Calu3 (cell line): ENCODE measurements at regions not wholly inside any gene's neighbourhood (a gene's known extent, or its start where the extent isn't known, plus 50 kb on each side); places are given as distances from the start of the nearest gene placed in this dataset.

Source experiments
- BruUV-seq: library from RNA; stranded (reverse); fragments of 400-500 nt; replicated peaks from 2 replicates; lab custom pipeline; 2021; lab: Mats Ljungman, UMichigan
- CTCF ChIA-PET: fragments of 300-600 bp; sonication (Branson Sonifier 250); formaldehyde crosslinking; loops from one replicate; lab custom pipeline; 2022; ENCODE audit warnings: antibody characterized with exemption; lab: Charles Lee
- DNase-seq: peaks from one replicate; pipeline ENCODE4 v3.0.0; 2022
- H3K27ac Mint-ChIP-seq: one replicate; pipeline ENCODE4 v1.8.0; 2022; ENCODE audit warnings: mixed read lengths; ENCODE audit not compliant: unreplicated experiment
- H3K27me3 Mint-ChIP-seq: one replicate; pipeline ENCODE4 v1.8.0; 2022; ENCODE audit warnings: mixed read lengths; ENCODE audit not compliant: unreplicated experiment
- H3K36me3 Mint-ChIP-seq: one replicate; pipeline ENCODE4 v1.8.0; 2022; ENCODE audit warnings: mild to moderate bottlenecking, moderate library complexity, mixed read lengths; ENCODE audit not compliant: insufficient read depth, unreplicated experiment
- H3K4me1 Mint-ChIP-seq: one replicate; pipeline ENCODE4 v1.8.0; 2022; ENCODE audit warnings: mild to moderate bottlenecking, low read depth, mixed read lengths; ENCODE audit not compliant: unreplicated experiment
- H3K4me3 Mint-ChIP-seq: one replicate; pipeline ENCODE4 v1.8.0; 2022; ENCODE audit warnings: mild to moderate bottlenecking, low read depth, moderate library complexity, mixed read lengths; ENCODE audit not compliant: unreplicated experiment
- H3K9me3 Mint-ChIP-seq: one replicate; pipeline ENCODE4 v1.8.0; 2022; ENCODE audit warnings: low read depth, mixed read lengths; ENCODE audit not compliant: unreplicated experiment
- CTCF ChIP-seq: fragments of 200-600 bp; IDR thresholded peaks from one replicate; pipeline ENCODE4 v1.8.0; 2022; ENCODE audit warnings: antibody characterized with exemption; ENCODE audit not compliant: unreplicated experiment
- intact Hi-C: fragments of 100-400 bp; cut with micrococcal nuclease; formaldehyde crosslinking; loops from one replicate; pipeline ENCODE4 v1.10.0; 2022; ENCODE audit not compliant: unreplicated experiment

GRCh38 chr4:123696687-123697086, 300.1 kb downstream of the SPRY1 start:
- no peak for TF ChIP-seq CTCF
- Mint-ChIP-seq H3K4me1 (no peaks in the 10 kb centered on the region), H3K9me3 (no peaks in the 10 kb centered on the region), H3K4me3 (no peak overlapping the region), H3K36me3 (no peaks in the 10 kb centered on the region), H3K27me3 (no peaks in the 10 kb centered on the region), H3K27ac (no peak overlapping the region)
- no peak for DNase-seq
- BruUV-seq, result no TSS peak
- CTCF ChIA-PET, result no interaction called here
- intact Hi-C loops, result no loop called here

GRCh38 chr4:123698556-123698955, 302.0 kb downstream of the SPRY1 start:
- intact Hi-C loops, result no loop called here
- no peaks in the 10 kb centered on the region for H3K36me3 Mint-ChIP-seq
- no peak for TF ChIP-seq CTCF
- no peaks in the 10 kb centered on the region for H3K9me3 Mint-ChIP-seq
- no peak overlapping the region for H3K4me3 Mint-ChIP-seq
- H3K27ac Mint-ChIP-seq, result no peak overlapping the region
- H3K27me3 Mint-ChIP-seq, result no peaks in the 10 kb centered on the region
- H3K4me1 Mint-ChIP-seq, result no peaks in the 10 kb centered on the region
- no peak for DNase-seq
- BruUV-seq, result no TSS peak
- CTCF ChIA-PET, result no interaction called here

- no peaks in the 10 kb centered on the region for H3K36me3 Mint-ChIP-seq
- CTCF ChIA-PET, result no interaction called here
- no peak for DNase-seq
- TF ChIP-seq CTCF, result no peak
- H3K27ac Mint-ChIP-seq, result no peak overlapping the region
- no TSS peak for BruUV-seq
- H3K9me3 Mint-ChIP-seq, result no peaks in the 10 kb centered on the region
- intact Hi-C loops, result no loop called here
- H3K4me3 Mint-ChIP-seq, result no peak overlapping the region
- H3K27me3 Mint-ChIP-seq, result no peaks in the 10 kb centered on the region
- H3K4me1 Mint-ChIP-seq, result no peaks in the 10 kb centered on the region
These were observed 303.5 kb downstream of the SPRY1 start for GRCh38 chr4:123699880-123700771.

- Mint-ChIP-seq H3K9me3 (no peaks in the 10 kb centered on the region), H3K36me3 (no peaks in the 10 kb centered on the region), H3K27ac (no peak overlapping the region), H3K27me3 (no peaks in the 10 kb centered on the region), H3K4me3 (no peak overlapping the region), H3K4me1 (no peaks in the 10 kb centered on the region)
- no TSS peak for BruUV-seq
- TF ChIP-seq CTCF, result no peak
- CTCF ChIA-PET, result no interaction called here
- intact Hi-C loops, result no loop called here
- DNase-seq, result no peak
These were observed 304.6 kb downstream of the SPRY1 start for GRCh38 chr4:123701131-123701575.
